B cell (primary cell): ENCODE measurements at regions not wholly inside any gene's neighbourhood (a gene's known extent, or its start where the extent isn't known, plus 50 kb on each side); places are given as distances from the start of the nearest gene placed in this dataset.

Experiments
- ATAC-seq: fragments of 200-7000 bp; cut with Tn5 transposase; one replicate; pipeline ENCODE4 v1.10.0; 2021; ENCODE audit warnings: low read depth, mild to moderate bottlenecking, moderate number of reproducible peaks, moderate library complexity
- CTCF ChIA-PET: fragments of 350-600 bp; sonication (Branson Sonifier 250); formaldehyde crosslinking; loops from one replicate; lab custom pipeline; 2021; ENCODE audit warnings: antibody characterized with exemption, inconsistent platforms; lab: Charles Lee
- POLR2A ChIA-PET: fragments of 350-600 bp; sonication (Branson Sonifier 250); formaldehyde crosslinking; loops from one replicate; lab custom pipeline; 2021; ENCODE audit warnings: antibody characterized with exemption; lab: Charles Lee
- DNase-seq: peaks from one replicate; pipeline ENCODE4 v3.0.0; 2013
- H2AFZ ChIP-seq: 2 replicates; pipeline ENCODE4 v1.6.1; 2012; ENCODE audit warnings: mild to moderate bottlenecking, low read depth, low read length; ENCODE audit not compliant: insufficient read depth, poor library complexity, severe bottlenecking
- H3K27ac ChIP-seq, 2 donors: 1 replicate in 1 of 2; 2 replicates in 1 of 2; pipeline ENCODE4 v1.5.1; 2012 to 2013; ENCODE audit warnings: low read length in 2 of 2, mild to moderate bottlenecking in 2 of 2, moderate library complexity in 1 of 2
- H3K27me3 ChIP-seq, 4 experiments: fragments of 200-600 bp in 1 of 4; sonication (generic) in 1 of 4; replicated peaks in 1 of 4; 1 replicate in 2 of 4; 2 replicates in 2 of 4; pipeline versions ENCODE4 v1.6.1 to v1.7.0; 2013 to 2016; ENCODE audit warnings: low read length in 3 of 4, mild to moderate bottlenecking in 2 of 4, mixed read lengths in 1 of 4, moderate library complexity in 1 of 4; ENCODE audit not compliant: insufficient read depth in 4 of 4, control insufficient read depth in 3 of 4; ENCODE audit errors: control extremely low read depth in 1 of 4
- H3K36me3 ChIP-seq, 2 experiments: replicated peaks in 1 of 2; 1 replicate in 1 of 2; 2 replicates in 1 of 2; pipeline versions ENCODE4 v1.6.1 to v1.7.1; 2013; ENCODE audit warnings: low read length in 1 of 2; ENCODE audit not compliant: insufficient read depth in 2 of 2, control insufficient read depth in 1 of 2; ENCODE audit errors: control extremely low read depth in 1 of 2, extremely low read depth in 1 of 2
- H3K4me1 ChIP-seq, 2 donors: fragments of 200-600 bp in 1 of 2; sonication (generic) in 1 of 2; 1 replicate in 1 of 2; 2 replicates in 1 of 2; pipeline versions ENCODE4 v1.5.1 to v1.6.1; 2013 to 2017; ENCODE audit warnings: low read length in 2 of 2; ENCODE audit not compliant: control insufficient read depth in 2 of 2, insufficient read depth in 2 of 2
- H3K4me2 ChIP-seq: replicated peaks from 2 replicates; pipeline ENCODE3; 2012; ENCODE audit warnings: mild to moderate bottlenecking, low read depth, low read length; ENCODE audit not compliant: poor library complexity, severe bottlenecking
- H3K4me3 ChIP-seq, 5 experiments: fragments of 200-600 bp in 1 of 5; sonication (generic) in 1 of 5; 1 replicate in 3 of 5; 2 replicates in 2 of 5; pipeline versions ENCODE4 v1.5.1 to v1.7.0; 2011 to 2016; ENCODE audit warnings: low read length in 4 of 5, mild to moderate bottlenecking in 4 of 5, low read depth in 2 of 5, control low read depth in 1 of 5, moderate library complexity in 1 of 5; ENCODE audit not compliant: insufficient read depth in 1 of 5; ENCODE audit errors: control extremely low read depth in 1 of 5, extremely low read depth in 1 of 5
- H3K79me2 ChIP-seq: fragments of 200-600 bp; sonication (generic); one replicate; pipeline ENCODE4 v1.6.0; 2016; ENCODE audit warnings: low read length; ENCODE audit not compliant: control insufficient read depth, insufficient read depth
- H3K9ac ChIP-seq: fragments of 200-600 bp; sonication (generic); 2 replicates; pipeline ENCODE4 v1.6.1; 2017; ENCODE audit warnings: mild to moderate bottlenecking, low read length, moderate library complexity
- H3K9me3 ChIP-seq, 3 donors: one replicate each; pipeline versions ENCODE4 v1.6.1 to v1.7.1; 2013; ENCODE audit warnings: low read length in 2 of 3; ENCODE audit not compliant: control insufficient read depth in 2 of 3, insufficient read depth in 1 of 3; ENCODE audit errors: control extremely low read depth in 1 of 3
- H4K20me1 ChIP-seq: 2 replicates; pipeline ENCODE4 v1.6.0; 2012; ENCODE audit warnings: mild to moderate bottlenecking, low read length; ENCODE audit not compliant: insufficient read depth, control insufficient read depth, poor library complexity, severe bottlenecking
- H3K27ac Mint-ChIP-seq: one replicate; pipeline ENCODE4 v1.8.0; 2021; ENCODE audit warnings: mixed read lengths
- H3K27me3 Mint-ChIP-seq: one replicate; pipeline ENCODE4 v1.8.0; 2021; ENCODE audit warnings: mixed read lengths
- H3K4me1 Mint-ChIP-seq: one replicate; pipeline ENCODE4 v1.8.0; 2021; ENCODE audit warnings: mixed read lengths
- H3K4me3 Mint-ChIP-seq: one replicate; pipeline ENCODE4 v1.8.0; 2021; ENCODE audit warnings: mixed read lengths
- H3K9me3 Mint-ChIP-seq: one replicate; pipeline ENCODE4 v1.8.0; 2022; ENCODE audit warnings: mixed read lengths; ENCODE audit not compliant: insufficient read depth
- EZH2 ChIP-seq: IDR thresholded peaks from 2 replicates; pipeline ENCODE4 v1.6.1; 2012; ENCODE audit warnings: borderline replicate concordance, low read depth, mild to moderate bottlenecking, moderate library complexity, low read length; ENCODE audit not compliant: insufficient read depth, poor library complexity, severe bottlenecking
- WGBS: methylation state at CpG from one replicate; pipeline ENCODE4 v1.1.5; 2013; ENCODE audit warnings: missing lambda C conversion rate; ENCODE audit not compliant: insufficient coverage; 5-methylcytosine and 5-hydroxymethylcytosine counted together
- intact Hi-C: fragments of 100-400 bp; cut with micrococcal nuclease; formaldehyde crosslinking; loops from one replicate; pipeline ENCODE4 v1.10.0; 2022
- TF ChIP-seq, protein P1 (sequence below): fragments of 200-600 bp; IDR thresholded peaks from one replicate; pipeline ENCODE4 v1.8.0; 2022; ENCODE audit warnings: antibody characterized with exemption, mild to moderate bottlenecking

DNA sequence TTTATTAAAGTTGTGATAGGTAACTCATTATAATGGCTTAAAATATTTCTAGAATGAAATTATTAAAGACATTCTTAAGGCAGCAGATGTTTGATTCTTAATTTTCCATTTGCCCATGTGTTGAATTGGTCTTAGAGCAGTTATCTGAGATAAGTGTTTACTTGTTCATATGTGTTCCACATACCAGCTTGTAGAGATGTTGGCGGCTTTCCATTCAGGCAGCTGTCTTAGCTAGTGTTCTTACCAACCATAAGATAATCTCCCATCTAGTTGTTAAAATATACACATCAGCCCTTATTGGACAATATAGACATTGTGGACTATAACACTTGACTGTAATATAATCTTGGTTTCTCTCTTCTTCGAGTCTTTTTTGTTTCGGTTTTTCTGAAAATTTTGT is 1372.9 kb upstream of the ADGRL2 start:
- TF ChIP-seq, protein P1, sequence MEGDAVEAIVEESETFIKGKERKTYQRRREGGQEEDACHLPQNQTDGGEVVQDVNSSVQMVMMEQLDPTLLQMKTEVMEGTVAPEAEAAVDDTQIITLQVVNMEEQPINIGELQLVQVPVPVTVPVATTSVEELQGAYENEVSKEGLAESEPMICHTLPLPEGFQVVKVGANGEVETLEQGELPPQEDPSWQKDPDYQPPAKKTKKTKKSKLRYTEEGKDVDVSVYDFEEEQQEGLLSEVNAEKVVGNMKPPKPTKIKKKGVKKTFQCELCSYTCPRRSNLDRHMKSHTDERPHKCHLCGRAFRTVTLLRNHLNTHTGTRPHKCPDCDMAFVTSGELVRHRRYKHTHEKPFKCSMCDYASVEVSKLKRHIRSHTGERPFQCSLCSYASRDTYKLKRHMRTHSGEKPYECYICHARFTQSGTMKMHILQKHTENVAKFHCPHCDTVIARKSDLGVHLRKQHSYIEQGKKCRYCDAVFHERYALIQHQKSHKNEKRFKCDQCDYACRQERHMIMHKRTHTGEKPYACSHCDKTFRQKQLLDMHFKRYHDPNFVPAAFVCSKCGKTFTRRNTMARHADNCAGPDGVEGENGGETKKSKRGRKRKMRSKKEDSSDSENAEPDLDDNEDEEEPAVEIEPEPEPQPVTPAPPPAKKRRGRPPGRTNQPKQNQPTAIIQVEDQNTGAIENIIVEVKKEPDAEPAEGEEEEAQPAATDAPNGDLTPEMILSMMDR = no peak
- no peak for TF ChIP-seq EZH2
- intact Hi-C loops = no loop called here
- Mint-ChIP-seq H3K27me3 (no peaks in the 10 kb centered on the region), H3K9me3 (peaks cover 2% of the 10 kb centered on the region), H3K4me1 (no peaks in the 10 kb centered on the region), H3K4me3 (no peak overlapping the region), H3K27ac (no peak overlapping the region)
- Histone ChIP-seq H3K4me3 (no peak overlapping the region), H3K4me1 (no peaks in the 10 kb centered on the region), H3K9me3 (no peaks in the 10 kb centered on the region), H3K27me3 (no peaks in the 10 kb centered on the region), H3K27ac (no peak overlapping the region), H3K9ac (no peak overlapping the region), H3K36me3 (no peaks in the 10 kb centered on the region), H3K4me2 (no peak overlapping the region), H4K20me1 (no peaks in the 10 kb centered on the region), H2AFZ (no peak overlapping the region), H3K79me2 (no peaks in the 10 kb centered on the region)
- WGBS = no CpG with 5 or more reads among the region's 3 CpGs
- DNase-seq (no peak), ATAC-seq (no peak)
- POLR2A ChIA-PET = no interaction called here
- CTCF ChIA-PET = no interaction called here

DNA sequence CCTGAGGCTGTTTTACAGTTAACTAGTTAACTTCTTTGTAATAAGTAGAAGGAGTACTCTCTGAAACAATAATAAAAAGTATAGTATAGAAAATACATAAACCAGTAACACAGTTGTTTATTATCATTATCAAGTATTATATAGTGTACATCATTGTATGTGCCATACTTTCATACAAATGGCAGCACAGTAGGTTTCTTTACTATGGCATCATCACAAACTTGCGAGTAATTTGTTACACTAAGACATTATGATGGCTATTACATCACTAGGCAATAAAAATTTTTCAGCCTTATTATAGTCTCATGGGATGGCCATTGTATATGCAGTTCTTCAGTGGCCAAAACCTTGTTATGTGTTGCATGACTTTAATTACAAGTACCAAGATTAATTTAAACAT is 1376.5 kb upstream of the ADGRL2 start:
- no peaks in the 10 kb centered on the region for H3K4me1 Mint-ChIP-seq
- WGBS = no CpG with 5 or more reads among the region's 1 CpG
- no peaks in the 10 kb centered on the region for H3K27me3 Mint-ChIP-seq
- ChIA-PET POLR2A (no interaction called here), CTCF (no interaction called here)
- H3K9me3 Mint-ChIP-seq = peaks cover 2% of the 10 kb centered on the region
- Histone ChIP-seq H3K79me2 (no peaks in the 10 kb centered on the region), H3K4me2 (no peak overlapping the region), H3K9ac (no peak overlapping the region), H2AFZ (no peak overlapping the region), H3K27ac (no peak overlapping the region), H4K20me1 (no peaks in the 10 kb centered on the region), H3K36me3 (no peaks in the 10 kb centered on the region), H3K4me3 (no peak overlapping the region), H3K9me3 (no peaks in the 10 kb centered on the region), H3K27me3 (no peaks in the 10 kb centered on the region), H3K4me1 (no peaks in the 10 kb centered on the region)
- ATAC-seq (no peak), DNase-seq (no peak)
- no peak overlapping the region for H3K27ac Mint-ChIP-seq
- TF ChIP-seq EZH2 = no peak
- TF ChIP-seq, protein P1 = no peak
- H3K4me3 Mint-ChIP-seq = no peak overlapping the region
- intact Hi-C loops = no loop called here
